GM21367 (cell line): ENCODE measurements at regions not wholly inside any gene's neighbourhood (a gene's known extent, or its start where the extent isn't known, plus 50 kb on each side); places are given as distances from the start of the nearest gene placed in this dataset.

Experiments used
- ATAC-seq: cut with Tn5 transposase; IDR thresholded peaks from one replicate; pipeline ENCODE4 v1.9.1; 2021; ENCODE audit not compliant: unreplicated experiment

GRCh38 chr11:112508750-112509149 lies 248.1 kb upstream of the PLET1 start:
- ATAC-seq = no peak

- no peak for ATAC-seq
Measured at GRCh38 chr11:112509300-112509699, 248.6 kb upstream of the PLET1 start.

GRCh38 chr11:112511271-112511670 lies 250.6 kb upstream of the PLET1 start:
- no peak for ATAC-seq

- ATAC-seq = no peak
Measured at GRCh38 chr11:112511911-112512310, 251.3 kb upstream of the PLET1 start.

- ATAC-seq = no peak
Measured at GRCh38 chr11:112513417-112513816, 252.8 kb upstream of the PLET1 start.

- no peak for ATAC-seq
Measured at GRCh38 chr11:112514011-112514740, 253.5 kb upstream of the PLET1 start.

- no peak for ATAC-seq
Measured at GRCh38 chr11:112516261-112516660, 255.6 kb upstream of the PLET1 start.

- no peak for ATAC-seq
Measured at GRCh38 chr11:112516755-112517154, 256.1 kb upstream of the PLET1 start.

- no peak for ATAC-seq
Measured at GRCh38 chr11:112518371-112518770, 257.7 kb upstream of the PLET1 start.

- ATAC-seq = no peak
Measured at GRCh38 chr11:112519751-112520150, 259.1 kb upstream of the PLET1 start.

- no peak for ATAC-seq
Measured at GRCh38 chr11:112520354-112520753, 259.7 kb upstream of the PLET1 start.

GRCh38 chr11:112522536-112522935 lies 261.9 kb upstream of the PLET1 start:
- ATAC-seq = no peak

GRCh38 chr11:112523031-112523430 lies 262.4 kb upstream of the PLET1 start:
- no peak for ATAC-seq

- no peak for ATAC-seq
Measured at GRCh38 chr11:112523477-112523876, 262.8 kb upstream of the PLET1 start.

- no peak for ATAC-seq
Measured at GRCh38 chr11:112523951-112524350, 263.3 kb upstream of the PLET1 start.

GRCh38 chr11:112524798-112525197 lies 264.1 kb upstream of the PLET1 start:
- no peak for ATAC-seq

GRCh38 chr11:112525270-112525669 lies 264.6 kb upstream of the PLET1 start:
- no peak for ATAC-seq

- no peak for ATAC-seq
Measured at GRCh38 chr11:112525844-112526590, 265.4 kb upstream of the PLET1 start.

- ATAC-seq = no peak
Measured at GRCh38 chr11:112526699-112527416, 266.2 kb upstream of the PLET1 start.

- ATAC-seq = no peak
Measured at GRCh38 chr11:112529071-112529470, 268.4 kb upstream of the PLET1 start.

- no peak for ATAC-seq
Measured at GRCh38 chr11:112532506-112532905, 271.8 kb upstream of the PLET1 start.

- no peak for ATAC-seq
Measured at GRCh38 chr11:112533682-112534081, 273.0 kb upstream of the PLET1 start.
